Right atrium auricular region (tissue), 2 donors: ENCODE measurements at regions not wholly inside any gene's neighbourhood (a gene's known extent, or its start where the extent isn't known, plus 50 kb on each side); places are given as distances from the start of the nearest gene placed in this dataset.

Source experiments
- DNase-seq: peaks from one replicate; pipeline ENCODE4 v3.0.0-alpha.2; 2019; ENCODE audit warnings: low spot score
- H3K27ac ChIP-seq, 2 donors: fragments of 200-600 bp; sonication (generic); 1 replicate in 1 of 2; 2 replicates in 1 of 2; pipeline ENCODE4 v1.5.1; 2016 to 2019
- H3K27me3 ChIP-seq, 2 donors: fragments of 200-600 bp; sonication (generic); one replicate each; pipeline versions ENCODE4 v1.5.1 to v1.6.0; 2017 to 2019
- H3K36me3 ChIP-seq: fragments of 200-600 bp; sonication (generic); one replicate; pipeline ENCODE4 v1.5.1; 2016
- H3K4me1 ChIP-seq, 2 donors: fragments of 200-600 bp; sonication (generic); one replicate each; pipeline versions ENCODE4 v1.5.1 to v1.6.0; 2017 to 2019
- H3K4me3 ChIP-seq, 2 donors: fragments of 200-600 bp; sonication (generic); 1 replicate in 1 of 2; 2 replicates in 1 of 2; pipeline ENCODE4 v1.5.1; 2017 to 2019; ENCODE audit warnings: mild to moderate bottlenecking in 1 of 2, moderate library complexity in 1 of 2
- H3K9me3 ChIP-seq, 2 donors: fragments of 200-600 bp; sonication (generic); one replicate each; pipeline ENCODE4 v1.5.1; 2019
- TF ChIP-seq, protein P1 (sequence below), 2 donors: fragments of 200-600 bp; sonication (generic); IDR thresholded peaks; one replicate each; pipeline ENCODE4 v1.5.1; 2019; ENCODE audit warnings: antibody characterized with exemption in 2 of 2

DNA sequence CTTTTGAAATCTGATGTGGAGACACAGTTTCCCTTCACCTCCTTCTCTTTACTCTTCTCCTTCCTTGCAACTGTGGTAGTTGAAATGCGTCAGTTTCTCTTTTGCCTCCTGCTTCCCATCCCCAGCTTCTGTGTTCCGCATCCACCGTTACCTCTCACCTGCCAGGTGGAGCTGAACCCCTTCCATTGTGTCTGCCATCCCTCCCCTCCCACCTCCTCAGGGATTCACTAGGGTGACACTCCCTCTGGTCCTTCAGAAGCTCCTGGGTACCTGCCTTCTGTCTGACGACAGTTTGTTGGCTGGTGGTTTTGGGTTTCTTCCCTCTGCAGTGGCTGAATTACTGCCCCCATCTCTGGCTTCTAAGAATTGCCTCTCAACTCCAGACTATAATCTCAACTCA, 132.1 kb downstream of the SLC24A2 start:
- H3K4me3 ChIP-seq, result no peak overlapping the region
- H3K27ac ChIP-seq, result no peak overlapping the region
- no peaks in the 10 kb centered on the region for H3K4me1 ChIP-seq
- no peaks in the 10 kb centered on the region for H3K9me3 ChIP-seq
- TF ChIP-seq, protein P1, sequence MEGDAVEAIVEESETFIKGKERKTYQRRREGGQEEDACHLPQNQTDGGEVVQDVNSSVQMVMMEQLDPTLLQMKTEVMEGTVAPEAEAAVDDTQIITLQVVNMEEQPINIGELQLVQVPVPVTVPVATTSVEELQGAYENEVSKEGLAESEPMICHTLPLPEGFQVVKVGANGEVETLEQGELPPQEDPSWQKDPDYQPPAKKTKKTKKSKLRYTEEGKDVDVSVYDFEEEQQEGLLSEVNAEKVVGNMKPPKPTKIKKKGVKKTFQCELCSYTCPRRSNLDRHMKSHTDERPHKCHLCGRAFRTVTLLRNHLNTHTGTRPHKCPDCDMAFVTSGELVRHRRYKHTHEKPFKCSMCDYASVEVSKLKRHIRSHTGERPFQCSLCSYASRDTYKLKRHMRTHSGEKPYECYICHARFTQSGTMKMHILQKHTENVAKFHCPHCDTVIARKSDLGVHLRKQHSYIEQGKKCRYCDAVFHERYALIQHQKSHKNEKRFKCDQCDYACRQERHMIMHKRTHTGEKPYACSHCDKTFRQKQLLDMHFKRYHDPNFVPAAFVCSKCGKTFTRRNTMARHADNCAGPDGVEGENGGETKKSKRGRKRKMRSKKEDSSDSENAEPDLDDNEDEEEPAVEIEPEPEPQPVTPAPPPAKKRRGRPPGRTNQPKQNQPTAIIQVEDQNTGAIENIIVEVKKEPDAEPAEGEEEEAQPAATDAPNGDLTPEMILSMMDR (IDR thresholded peaks at IDR 0.05), result no peak
- H3K36me3 ChIP-seq, result no peaks in the 10 kb centered on the region
- DNase-seq, result no peak
- no peaks in the 10 kb centered on the region for H3K27me3 ChIP-seq

DNA sequence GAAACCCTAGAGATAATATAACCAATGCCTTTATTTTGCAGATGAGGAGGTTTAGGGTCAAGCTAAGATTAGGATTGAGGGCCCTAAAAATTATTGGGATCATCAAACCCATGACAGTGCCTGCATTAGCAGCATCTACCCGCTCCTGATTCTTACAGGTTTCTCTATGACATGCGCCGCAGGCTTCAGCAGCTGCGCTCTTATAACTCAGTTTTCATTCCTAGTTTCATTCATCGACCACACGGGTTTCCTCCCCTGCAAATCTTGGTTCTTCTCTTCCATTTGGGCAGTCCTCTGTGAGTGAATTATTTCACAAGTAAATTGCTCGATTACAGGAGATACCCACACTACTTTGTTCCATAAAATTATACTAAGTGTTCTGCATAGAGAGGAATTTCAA, 137.2 kb downstream of the SLC24A2 start:
- no peak overlapping the region for H3K4me3 ChIP-seq
- TF ChIP-seq, protein P1 (IDR thresholded peaks at IDR 0.05), result no peak

DNA sequence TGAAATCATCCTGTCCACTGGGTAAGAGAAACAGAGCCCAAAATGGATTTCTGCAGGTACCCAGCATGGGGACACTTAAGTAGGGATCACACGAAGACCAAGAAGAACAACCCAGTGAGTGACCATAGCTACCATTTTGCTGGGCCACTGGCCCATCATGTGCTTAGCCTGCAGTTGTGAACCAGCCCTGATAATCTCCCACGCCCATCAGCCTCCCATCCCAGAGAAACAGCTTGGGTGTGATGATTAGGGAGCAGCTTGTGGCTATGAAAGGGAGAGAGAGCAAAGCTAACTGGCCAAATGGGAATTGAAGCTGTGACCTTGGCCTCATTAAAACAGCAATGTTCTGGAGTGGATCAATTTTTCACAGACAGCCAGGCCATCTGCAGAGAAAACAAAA, 138.5 kb downstream of the SLC24A2 start:
- no peak overlapping the region for H3K4me3 ChIP-seq
- no peaks in the 10 kb centered on the region for H3K9me3 ChIP-seq
- no peak for DNase-seq
- no peak overlapping the region for H3K27ac ChIP-seq
- TF ChIP-seq, protein P1 (IDR thresholded peaks at IDR 0.05), result no peak
- H3K27me3 ChIP-seq, result no peaks in the 10 kb centered on the region
- no peaks in the 10 kb centered on the region for H3K4me1 ChIP-seq
- no peaks in the 10 kb centered on the region for H3K36me3 ChIP-seq

More for the DNA sequence above, 137.2 kb downstream of the SLC24A2 start:
- H3K4me1 ChIP-seq, result no peaks in the 10 kb centered on the region
- no peaks in the 10 kb centered on the region for H3K9me3 ChIP-seq
- no peak overlapping the region for H3K27ac ChIP-seq
- no peaks in the 10 kb centered on the region for H3K27me3 ChIP-seq
- no peaks in the 10 kb centered on the region for H3K36me3 ChIP-seq
- DNase-seq, result no peak

- TF ChIP-seq, protein P1 (IDR thresholded peaks at IDR 0.05), result no peak
- Histone ChIP-seq H3K4me1 (no peaks in the 10 kb centered on the region), H3K27me3 (no peaks in the 10 kb centered on the region), H3K36me3 (no peaks in the 10 kb centered on the region), H3K9me3 (no peaks in the 10 kb centered on the region), H3K27ac (no peak overlapping the region), H3K4me3 (no peak overlapping the region)
- DNase-seq, result no peak
These were observed 139.3 kb downstream of the SLC24A2 start for GRCh38 chr9:19649336-19650041.

- H3K36me3 ChIP-seq, result no peaks in the 10 kb centered on the region
- H3K9me3 ChIP-seq, result no peaks in the 10 kb centered on the region
- no peaks in the 10 kb centered on the region for H3K27me3 ChIP-seq
- no peaks in the 10 kb centered on the region for H3K4me1 ChIP-seq
- no peak for DNase-seq
- no peak overlapping the region for H3K27ac ChIP-seq
- no peak overlapping the region for H3K4me3 ChIP-seq
- TF ChIP-seq, protein P1 (IDR thresholded peaks at IDR 0.05), result no peak
These were observed 140.2 kb downstream of the SLC24A2 start for GRCh38 chr9:19648672-19649071.

DNA sequence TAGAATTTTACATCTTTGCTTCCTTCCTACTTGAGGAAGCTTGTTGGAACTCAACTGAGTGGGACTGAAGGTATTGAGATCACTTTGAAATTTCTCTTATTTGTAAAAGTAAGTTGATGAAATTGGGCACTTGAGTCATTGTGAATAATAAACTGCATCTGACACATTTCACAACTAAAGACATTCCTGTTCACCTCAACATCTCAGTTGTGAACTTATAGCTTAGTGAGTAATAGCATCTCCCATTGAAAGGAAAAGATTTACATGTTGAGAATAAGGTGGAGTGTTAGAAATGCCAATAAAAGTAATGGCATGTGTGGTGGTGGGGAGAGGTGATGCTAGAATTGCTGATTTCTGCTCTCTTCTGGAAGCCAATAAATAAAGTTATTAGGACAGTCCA, 145.0 kb downstream of the SLC24A2 start:
- H3K9me3 ChIP-seq, result no peaks in the 10 kb centered on the region
- H3K4me3 ChIP-seq, result no peak overlapping the region
- TF ChIP-seq, protein P1 (IDR thresholded peaks at IDR 0.05), result no peak
- H3K4me1 ChIP-seq, result no peaks in the 10 kb centered on the region
- no peaks in the 10 kb centered on the region for H3K27me3 ChIP-seq
- H3K27ac ChIP-seq, result no peak overlapping the region
- no peaks in the 10 kb centered on the region for H3K36me3 ChIP-seq
- no peak for DNase-seq
